Ascending aorta (tissue), 2 donors: ENCODE measurements at regions not wholly inside any gene's neighbourhood (a gene's known extent, or its start where the extent isn't known, plus 50 kb on each side); places are given as distances from the start of the nearest gene placed in this dataset.
A peak's percentile ranks its signal among the peaks of the same experiment; 100 is the strongest.

Experiments
- DNase-seq, 2 donors: peaks; one replicate each; pipeline ENCODE4 v3.0.0-alpha.2; 2019; ENCODE audit warnings: low spot score in 2 of 2
- H3K27ac ChIP-seq, 2 donors: fragments of 200-600 bp; sonication (generic); one replicate each; pipeline ENCODE4 v1.5.1; 2016 to 2017; ENCODE audit warnings: mild to moderate bottlenecking in 1 of 2
- H3K27me3 ChIP-seq: fragments of 200-600 bp; sonication (generic); one replicate; pipeline ENCODE4 v1.5.1; 2017
- H3K36me3 ChIP-seq, 2 donors: fragments of 200-600 bp; sonication (generic); one replicate each; pipeline ENCODE4 v1.5.1; 2016
- H3K4me1 ChIP-seq, 2 donors: fragments of 200-600 bp; sonication (generic); one replicate each; pipeline ENCODE4 v1.5.1; 2016 to 2017; ENCODE audit warnings: mild to moderate bottlenecking in 1 of 2
- H3K4me3 ChIP-seq, 2 donors: fragments of 200-600 bp; sonication (generic); one replicate each; pipeline ENCODE4 v1.5.1; 2016 to 2017; ENCODE audit warnings: mild to moderate bottlenecking in 1 of 2
- H3K9me3 ChIP-seq, 2 donors: fragments of 200-600 bp; sonication (generic); one replicate each; pipeline ENCODE4 v1.5.1; 2016
- CTCF ChIP-seq, 3 experiments: fragments of 200-600 bp in 2 of 3; fragments of 450-650 bp in 1 of 3; sonication (generic) in 2 of 3; IDR thresholded peaks; one replicate each; pipeline ENCODE4 v1.5.1; 2016 to 2019; ENCODE audit warnings: antibody characterized with exemption in 3 of 3, mild to moderate bottlenecking in 1 of 3, moderate library complexity in 1 of 3
- intact Hi-C: fragments of 100-400 bp; cut with DNase I; formaldehyde crosslinking; loops from one replicate; pipeline ENCODE4 v1.15.1; 2023

- Histone ChIP-seq H3K27ac (no peak overlapping the region), H3K36me3 (no peaks in the 10 kb centered on the region), H3K4me3 (no peak overlapping the region), H3K4me1 (no peaks in the 10 kb centered on the region), H3K27me3 (no peaks in the 10 kb centered on the region), H3K9me3 (no peaks in the 10 kb centered on the region)
- intact Hi-C loops: no loop called here
- TF ChIP-seq CTCF (IDR thresholded peaks at IDR 0.05): no peak
- DNase-seq: no peak
Measured at GRCh38 chr10:4326647-4327046, 499.4 kb upstream of the AKR1E2 start.

GRCh38 chr10:4319870-4320367 lies 506.1 kb upstream of the AKR1E2 start:
- no peak overlapping the region for H3K4me3 ChIP-seq
- no peaks in the 10 kb centered on the region for H3K27me3 ChIP-seq
- no peak overlapping the region for H3K27ac ChIP-seq
- peaks cover 0 to 5% of the 10 kb centered on the region in 2 donors for H3K4me1 ChIP-seq
- TF ChIP-seq CTCF (IDR thresholded peaks at IDR 0.05): no peak
- H3K36me3 ChIP-seq: no peaks in the 10 kb centered on the region
- H3K9me3 ChIP-seq: no peaks in the 10 kb centered on the region
- DNase-seq: no peak
- intact Hi-C loops: no loop called here

GRCh38 chr10:4316161-4316810 lies 509.7 kb upstream of the AKR1E2 start:
- no peak for TF ChIP-seq CTCF (IDR thresholded peaks at IDR 0.05)
- Histone ChIP-seq H3K4me1 (peaks cover 0 to 5% of the 10 kb centered on the region in 2 donors), H3K27me3 (no peaks in the 10 kb centered on the region), H3K9me3 (no peaks in the 10 kb centered on the region), H3K27ac (peak overlapping the region in 1 of 2 donors; percentile 42), H3K4me3 (no peak overlapping the region), H3K36me3 (no peaks in the 10 kb centered on the region)
- peak; percentile 30 to 85 for DNase-seq
- intact Hi-C loops: no loop called here

- H3K4me1 ChIP-seq: peaks cover 0 to 5% of the 10 kb centered on the region in 2 donors
- H3K4me3 ChIP-seq: peak overlapping the region in 1 of 2 donors; percentile 13
- TF ChIP-seq CTCF (IDR thresholded peaks at IDR 0.05): no peak
- H3K27ac ChIP-seq: no peak overlapping the region
- no peaks in the 10 kb centered on the region for H3K36me3 ChIP-seq
- DNase-seq: peak in 1 of 2 donors; percentile 71
- H3K9me3 ChIP-seq: no peaks in the 10 kb centered on the region
- H3K27me3 ChIP-seq: no peaks in the 10 kb centered on the region
- intact Hi-C loops: no loop called here
Measured at GRCh38 chr10:4315551-4315950, 510.5 kb upstream of the AKR1E2 start.

- no peaks in the 10 kb centered on the region for H3K9me3 ChIP-seq
- no peak for DNase-seq
- no peak overlapping the region for H3K27ac ChIP-seq
- no peak for TF ChIP-seq CTCF (IDR thresholded peaks at IDR 0.05)
- H3K36me3 ChIP-seq: no peaks in the 10 kb centered on the region
- intact Hi-C loops: no loop called here
- peaks cover 0 to 7% of the 10 kb centered on the region in 2 donors for H3K4me1 ChIP-seq
- no peak overlapping the region for H3K4me3 ChIP-seq
- H3K27me3 ChIP-seq: no peaks in the 10 kb centered on the region
Measured at GRCh38 chr10:4313051-4313450, 513.0 kb upstream of the AKR1E2 start.
